DOHH2 (cell line): ENCODE measurements at regions not wholly inside any gene's neighbourhood (a gene's known extent, or its start where the extent isn't known, plus 50 kb on each side); places are given as distances from the start of the nearest gene placed in this dataset.

Experiments used
- H3F3A ChIP-seq: fragments of 200-600 bp; sonication (generic), shearing (Covaris generic); 2 replicates; pipeline ENCODE4 v1.6.0; 2016; ENCODE audit warnings: antibody characterized with exemption, mild to moderate bottlenecking; ENCODE audit not compliant: control insufficient read depth, insufficient read depth
- H3K27ac ChIP-seq: fragments of 200-600 bp; sonication (generic); 2 replicates; pipeline ENCODE4 v1.5.1; 2014; ENCODE audit warnings: low read depth, mild to moderate bottlenecking, low read length, moderate library complexity
- H3K27me3 ChIP-seq: fragments of 200-600 bp; sonication (generic); 2 replicates; pipeline ENCODE4 v1.6.1; 2014; ENCODE audit warnings: mild to moderate bottlenecking, low read length, mixed read lengths; ENCODE audit not compliant: control insufficient read depth
- H3K36me3 ChIP-seq: fragments of 200-600 bp; sonication (generic); 2 replicates; pipeline ENCODE4 v1.6.1; 2014; ENCODE audit warnings: mild to moderate bottlenecking, low read length, moderate library complexity, mixed read lengths; ENCODE audit not compliant: control insufficient read depth
- H3K4me1 ChIP-seq: fragments of 200-600 bp; sonication (generic); 2 replicates; pipeline ENCODE4 v1.6.1; 2014; ENCODE audit warnings: mild to moderate bottlenecking, low read length, mixed read lengths; ENCODE audit not compliant: control insufficient read depth
- H3K4me2 ChIP-seq: fragments of 200-600 bp; sonication (generic); 2 replicates; pipeline ENCODE4 v1.6.0; 2014; ENCODE audit warnings: mild to moderate bottlenecking, low read length, moderate library complexity
- H3K4me3 ChIP-seq: fragments of 200-600 bp; sonication (generic); 2 replicates; pipeline ENCODE4 v1.5.1; 2014; ENCODE audit warnings: mild to moderate bottlenecking, low read length, mixed read lengths
- H3K79me2 ChIP-seq: fragments of 200-600 bp; sonication (generic); 2 replicates; pipeline ENCODE4 v1.6.1; 2014; ENCODE audit warnings: mild to moderate bottlenecking, low read length, mixed read lengths; ENCODE audit not compliant: control insufficient read depth
- H3K9me2 ChIP-seq: fragments of 200-600 bp; sonication (generic); replicated peaks from 2 replicates; pipeline ENCODE4 v1.6.1; 2014; ENCODE audit warnings: mild to moderate bottlenecking, low read length, mixed read lengths; ENCODE audit not compliant: control insufficient read depth
- H3K9me3 ChIP-seq: fragments of 200-600 bp; sonication (generic); 2 replicates; pipeline ENCODE4 v1.6.1; 2014; ENCODE audit warnings: antibody characterized with exemption, low read length, mixed read lengths; ENCODE audit not compliant: control insufficient read depth, insufficient read depth
- H4K20me1 ChIP-seq: fragments of 200-600 bp; sonication (generic); 2 replicates; pipeline ENCODE4 v1.6.0; 2014; ENCODE audit warnings: low read depth, mild to moderate bottlenecking, antibody characterized with exemption, low read length, moderate library complexity; ENCODE audit not compliant: control insufficient read depth, insufficient read depth
- CTCF ChIP-seq: fragments of 200-600 bp; sonication (generic); IDR thresholded peaks from one replicate; pipeline ENCODE4 v1.5.1; 2014; ENCODE audit warnings: antibody characterized with exemption, mild to moderate bottlenecking, low read depth, low read length; ENCODE audit not compliant: poor library complexity, severe bottlenecking
- EZH2phosphoT487 ChIP-seq: fragments of 200-600 bp; sonication (generic); IDR thresholded peaks from 2 replicates; pipeline ENCODE4 v1.6.1; 2017; ENCODE audit warnings: borderline replicate concordance, mild to moderate bottlenecking, antibody characterized with exemption, low read length, moderate library complexity, mixed read lengths

GRCh38 chr1:81144240-81144825 lies 656.4 kb upstream of the ADGRL2 start:
- TF ChIP-seq CTCF (no peak), EZH2phosphoT487 (no peak)
- H3K36me3 ChIP-seq: no peaks in the 10 kb centered on the region

GRCh38 chr1:81142099-81142826 lies 658.5 kb upstream of the ADGRL2 start:
- Histone ChIP-seq H3K27ac (no peak overlapping the region), H3K4me3 (no peak overlapping the region), H3F3A (no peaks in the 10 kb centered on the region), H4K20me1 (no peaks in the 10 kb centered on the region), H3K4me2 (no peak overlapping the region), H3K9me2 (no peaks in the 10 kb centered on the region), H3K4me1 (no peaks in the 10 kb centered on the region), H3K36me3 (no peaks in the 10 kb centered on the region), H3K79me2 (no peaks in the 10 kb centered on the region), H3K27me3 (no peaks in the 10 kb centered on the region), H3K9me3 (no peaks in the 10 kb centered on the region)
- TF ChIP-seq CTCF (no peak), EZH2phosphoT487 (no peak)

More at GRCh38 chr1:81144240-81144825, 656.4 kb upstream of the ADGRL2 start:
- H3K9me2 ChIP-seq: no peaks in the 10 kb centered on the region
- H3K27me3 ChIP-seq: no peaks in the 10 kb centered on the region
- H3K4me2 ChIP-seq: no peak overlapping the region
- no peaks in the 10 kb centered on the region for H3K9me3 ChIP-seq
- H3K79me2 ChIP-seq: no peaks in the 10 kb centered on the region
- H3K4me3 ChIP-seq: no peak overlapping the region
- H3K4me1 ChIP-seq: no peaks in the 10 kb centered on the region
- H3F3A ChIP-seq: no peaks in the 10 kb centered on the region
- no peaks in the 10 kb centered on the region for H4K20me1 ChIP-seq
- H3K27ac ChIP-seq: no peak overlapping the region

GRCh38 chr1:81135524-81135923 lies 665.2 kb upstream of the ADGRL2 start:
- Histone ChIP-seq H3K4me3 (no peak overlapping the region), H3K4me2 (no peak overlapping the region), H3K79me2 (no peaks in the 10 kb centered on the region), H4K20me1 (no peaks in the 10 kb centered on the region), H3K9me2 (no peaks in the 10 kb centered on the region), H3F3A (no peaks in the 10 kb centered on the region), H3K9me3 (no peaks in the 10 kb centered on the region), H3K27ac (no peak overlapping the region), H3K27me3 (no peaks in the 10 kb centered on the region), H3K36me3 (no peaks in the 10 kb centered on the region), H3K4me1 (no peaks in the 10 kb centered on the region)
- TF ChIP-seq EZH2phosphoT487 (no peak), CTCF (no peak)
